ENCODE measurements at regions not wholly inside any gene's neighbourhood (a gene's known extent, or its start where the extent isn't known, plus 50 kb on each side); places are given as distances from the start of the nearest gene placed in this dataset.
"Not testable (repeated sequence)": the region's sequence is repeated elsewhere in the genome, so short reads cannot be mapped to it uniquely, and the experiment has no call there.

GRCh38 chr12:131659976-131660375, 50.9 kb upstream of the SFSWAP start:
- not testable (repeated sequence) for H3K27ac ChIP-seq (ENCODE audit: low read depth, low read length); H3K4me3 ChIP-seq (ENCODE audit: low read length); H3K9ac ChIP-seq (ENCODE audit: low read length); H3K36me3 ChIP-seq (ENCODE audit: control insufficient read depth, insufficient read depth, low read length); H3K27me3 ChIP-seq (ENCODE audit: control insufficient read depth, insufficient read depth, low read length); H3K4me1 ChIP-seq (ENCODE audit: control insufficient read depth, insufficient read depth, low read length)

DNA sequence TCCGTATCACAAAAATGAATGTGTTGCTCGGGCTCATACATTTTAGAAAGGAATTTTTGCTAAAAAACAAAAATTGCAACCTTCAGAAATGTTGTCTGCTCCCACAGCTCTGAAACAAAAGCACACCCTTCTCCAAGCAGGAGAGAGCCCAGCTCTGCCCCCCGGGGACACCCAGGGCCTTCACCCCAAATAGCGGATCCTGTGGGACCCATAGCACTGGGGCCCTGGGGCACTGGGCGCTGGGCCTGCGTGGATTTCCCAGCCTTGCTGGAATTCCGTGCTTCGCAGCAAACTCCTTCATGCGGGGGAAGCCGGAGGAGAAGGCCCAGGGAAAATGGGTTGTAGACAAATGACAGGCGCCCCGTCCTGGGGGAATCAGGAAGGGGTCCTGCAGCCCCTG, 50.5 kb upstream of the SFSWAP start:
- H3K4me1 ChIP-seq (ENCODE audit: control insufficient read depth, insufficient read depth, low read length); H3K4me3 ChIP-seq (ENCODE audit: low read length); H3K9ac ChIP-seq (ENCODE audit: low read length); H3K36me3 ChIP-seq (ENCODE audit: control insufficient read depth, insufficient read depth, low read length); H3K27ac ChIP-seq (ENCODE audit: low read depth, low read length); H3K27me3 ChIP-seq (ENCODE audit: control insufficient read depth, insufficient read depth, low read length): not testable (repeated sequence)

Measured in rectal smooth muscle tissue (tissue), 1 donor.